ENCODE measurements at regions not wholly inside any gene's neighbourhood (a gene's known extent, or its start where the extent isn't known, plus 50 kb on each side); places are given as distances from the start of the nearest gene placed in this dataset.

DNA sequence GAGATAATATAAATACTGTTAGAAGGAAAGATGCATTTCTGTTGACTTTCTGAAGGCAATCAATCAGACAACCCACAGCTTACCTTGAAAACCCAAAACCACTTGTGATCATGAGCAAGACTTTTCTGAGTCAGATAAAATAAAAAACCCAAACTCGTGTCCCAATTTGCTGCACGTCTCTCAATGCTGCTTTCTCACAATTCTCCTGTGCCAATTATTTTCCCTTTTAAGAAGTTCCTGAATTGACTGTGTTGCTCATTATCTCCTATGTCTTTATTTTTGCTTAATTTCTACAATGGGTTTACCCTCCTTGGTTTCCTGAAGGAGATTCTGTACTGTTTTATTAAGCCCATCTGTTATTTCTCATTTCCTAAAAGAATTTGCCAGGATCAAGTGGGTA, 1891.9 kb upstream of the PCDH10 start:
- H4K20me1 ChIP-seq (ENCODE audit: insufficient read depth, low read length), result no peaks in the 10 kb centered on the region
- H3K27me3 Mint-ChIP-seq (ENCODE audit: low read depth in 3 of 3), result no peaks in the 10 kb centered on the region
- no peak overlapping the region for H2AFZ ChIP-seq (ENCODE audit: insufficient read depth, low read depth, low read length, poor library complexity, severe bottlenecking)
- peaks cover 0 to 3% (median 0%) of the 10 kb centered on the region in 7 donors for H3K9me3 Mint-ChIP-seq
- no peak overlapping the region for H3K27ac ChIP-seq (ENCODE audit: low read depth in 1 of 2, low read length in 2 of 2)
- no peaks in the 10 kb centered on the region for H3K9me3 ChIP-seq (replicated peaks in 1 of 2; ENCODE audit: control insufficient read depth in 1 of 2, insufficient read depth in 1 of 2, low read length in 2 of 2)
- no peaks in the 10 kb centered on the region for H3K79me2 ChIP-seq (ENCODE audit: insufficient read depth, low read length)
- no peaks in the 10 kb centered on the region for H3K4me1 Mint-ChIP-seq
- H3K4me1 ChIP-seq (ENCODE audit: control insufficient read depth in 1 of 2, insufficient read depth in 2 of 2, low read length in 2 of 2), result no peaks in the 10 kb centered on the region
- H3K36me3 ChIP-seq (replicated peaks in 1 of 2; ENCODE audit: control insufficient read depth in 1 of 2, insufficient read depth in 2 of 2, low read length in 2 of 2), result no peaks in the 10 kb centered on the region
- intact Hi-C loops (cut with micrococcal nuclease), result no loop called here
- no peak overlapping the region for H3K4me3 Mint-ChIP-seq
- H3K36me3 Mint-ChIP-seq, result no peaks in the 10 kb centered on the region
- no peak overlapping the region for H3K4me2 ChIP-seq (replicated peaks; ENCODE audit: extremely low read depth, low read length, poor library complexity, severe bottlenecking)
- no peak overlapping the region for H3K27ac Mint-ChIP-seq
- H3K4me3 ChIP-seq (replicated peaks in 1 of 3; ENCODE audit: low read depth in 2 of 3, low read length in 3 of 3), result no peak overlapping the region
- TF ChIP-seq, protein P1, sequence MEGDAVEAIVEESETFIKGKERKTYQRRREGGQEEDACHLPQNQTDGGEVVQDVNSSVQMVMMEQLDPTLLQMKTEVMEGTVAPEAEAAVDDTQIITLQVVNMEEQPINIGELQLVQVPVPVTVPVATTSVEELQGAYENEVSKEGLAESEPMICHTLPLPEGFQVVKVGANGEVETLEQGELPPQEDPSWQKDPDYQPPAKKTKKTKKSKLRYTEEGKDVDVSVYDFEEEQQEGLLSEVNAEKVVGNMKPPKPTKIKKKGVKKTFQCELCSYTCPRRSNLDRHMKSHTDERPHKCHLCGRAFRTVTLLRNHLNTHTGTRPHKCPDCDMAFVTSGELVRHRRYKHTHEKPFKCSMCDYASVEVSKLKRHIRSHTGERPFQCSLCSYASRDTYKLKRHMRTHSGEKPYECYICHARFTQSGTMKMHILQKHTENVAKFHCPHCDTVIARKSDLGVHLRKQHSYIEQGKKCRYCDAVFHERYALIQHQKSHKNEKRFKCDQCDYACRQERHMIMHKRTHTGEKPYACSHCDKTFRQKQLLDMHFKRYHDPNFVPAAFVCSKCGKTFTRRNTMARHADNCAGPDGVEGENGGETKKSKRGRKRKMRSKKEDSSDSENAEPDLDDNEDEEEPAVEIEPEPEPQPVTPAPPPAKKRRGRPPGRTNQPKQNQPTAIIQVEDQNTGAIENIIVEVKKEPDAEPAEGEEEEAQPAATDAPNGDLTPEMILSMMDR (IDR thresholded peaks at IDR 0.05), result no peak
- no peaks in the 10 kb centered on the region for H3K27me3 ChIP-seq (ENCODE audit: control insufficient read depth in 2 of 2, insufficient read depth in 2 of 2, low read length in 2 of 2)
- H3K9ac ChIP-seq (ENCODE audit: insufficient read depth, low read length, poor library complexity, severe bottlenecking), result no peak overlapping the region
- no CpG with 5 or more reads among the region's 2 CpGs for WGBS (ENCODE audit: insufficient coverage)
- no peak for DNase-seq

GRCh38 chr4:131258361-131258760, 1890.7 kb upstream of the PCDH10 start:
- DNase-seq, result no peak
- no peak overlapping the region for H3K4me2 ChIP-seq (replicated peaks; ENCODE audit: extremely low read depth, low read length, poor library complexity, severe bottlenecking)
- no CpG with 5 or more reads among the region's 2 CpGs for WGBS (ENCODE audit: insufficient coverage)
- H3K36me3 Mint-ChIP-seq, result no peaks in the 10 kb centered on the region
- H3K27me3 ChIP-seq (ENCODE audit: control insufficient read depth in 2 of 2, insufficient read depth in 2 of 2, low read length in 2 of 2), result no peaks in the 10 kb centered on the region
- H3K36me3 ChIP-seq (replicated peaks in 1 of 2; ENCODE audit: control insufficient read depth in 1 of 2, insufficient read depth in 2 of 2, low read length in 2 of 2), result no peaks in the 10 kb centered on the region
- H3K79me2 ChIP-seq (ENCODE audit: insufficient read depth, low read length), result no peaks in the 10 kb centered on the region
- intact Hi-C loops (cut with micrococcal nuclease), result no loop called here
- no peak overlapping the region for H3K27ac Mint-ChIP-seq
- no peak overlapping the region for H3K4me3 ChIP-seq (replicated peaks in 1 of 3; ENCODE audit: low read depth in 2 of 3, low read length in 3 of 3)
- H3K9me3 Mint-ChIP-seq, result peaks cover 0 to 3% (median 0%) of the 10 kb centered on the region in 7 donors
- no peak overlapping the region for H2AFZ ChIP-seq (ENCODE audit: insufficient read depth, low read depth, low read length, poor library complexity, severe bottlenecking)
- no peak overlapping the region for H3K27ac ChIP-seq (ENCODE audit: low read depth in 1 of 2, low read length in 2 of 2)
- H3K4me1 ChIP-seq (ENCODE audit: control insufficient read depth in 1 of 2, insufficient read depth in 2 of 2, low read length in 2 of 2), result no peaks in the 10 kb centered on the region
- H3K9me3 ChIP-seq (replicated peaks in 1 of 2; ENCODE audit: control insufficient read depth in 1 of 2, insufficient read depth in 1 of 2, low read length in 2 of 2), result no peaks in the 10 kb centered on the region
- no peaks in the 10 kb centered on the region for H4K20me1 ChIP-seq (ENCODE audit: insufficient read depth, low read length)
- H3K4me1 Mint-ChIP-seq, result no peaks in the 10 kb centered on the region
- H3K4me3 Mint-ChIP-seq, result no peak overlapping the region
- H3K27me3 Mint-ChIP-seq (ENCODE audit: low read depth in 3 of 3), result no peaks in the 10 kb centered on the region
- TF ChIP-seq, protein P1 (IDR thresholded peaks at IDR 0.05), result no peak
- H3K9ac ChIP-seq (ENCODE audit: insufficient read depth, low read length, poor library complexity, severe bottlenecking), result no peak overlapping the region
